GM23338 (cell line): ENCODE measurements at regions not wholly inside any gene's neighbourhood (a gene's known extent, or its start where the extent isn't known, plus 50 kb on each side); places are given as distances from the start of the nearest gene placed in this dataset.

Experiments used
- ATAC-seq: fragments of 200-7000 bp; cut with Tn5 transposase; 3 replicates; pipeline ENCODE4 v1.9.1; 2020
- DNase-seq: peaks from one replicate; pipeline ENCODE4 v3.0.0-alpha.2; 2015; ENCODE audit warnings: low spot score
- H2AFZ ChIP-seq: fragments of 200-600 bp; sonication (generic); 2 replicates; pipeline ENCODE4 v1.8.0; 2016; ENCODE audit warnings: antibody characterized with exemption, mild to moderate bottlenecking, moderate library complexity
- H3F3A ChIP-seq: fragments of 200-600 bp; sonication (generic); replicated peaks from 2 replicates; pipeline ENCODE4 v1.8.0; 2017; ENCODE audit warnings: antibody characterized with exemption, mixed run types, low read depth
- H3K27ac ChIP-seq: fragments of 200-600 bp; sonication (generic); 2 replicates; pipeline ENCODE4 v1.6.1; 2016; ENCODE audit warnings: low read depth
- H3K27me3 ChIP-seq: fragments of 200-600 bp; sonication (generic); 2 replicates; pipeline ENCODE4 v1.8.0; 2016; ENCODE audit warnings: mild to moderate bottlenecking, mixed run types, moderate library complexity; ENCODE audit not compliant: insufficient read depth
- H3K36me3 ChIP-seq: fragments of 200-600 bp; sonication (generic); 2 replicates; pipeline ENCODE4 v1.8.0; 2016; ENCODE audit warnings: mild to moderate bottlenecking; ENCODE audit not compliant: insufficient read depth
- H3K4me1 ChIP-seq: fragments of 200-600 bp; sonication (generic); 2 replicates; pipeline ENCODE4 v1.8.0; 2016; ENCODE audit warnings: mild to moderate bottlenecking, moderate library complexity; ENCODE audit not compliant: insufficient read depth
- H3K4me2 ChIP-seq: fragments of 200-600 bp; sonication (generic); 2 replicates; pipeline ENCODE4 v1.7.1; 2017; ENCODE audit warnings: mixed run types
- H3K4me3 ChIP-seq: fragments of 200-600 bp; sonication (generic); 2 replicates; pipeline ENCODE4 v1.6.1; 2016; ENCODE audit warnings: mixed run types
- H3K79me2 ChIP-seq: fragments of 200-600 bp; sonication (generic); replicated peaks from 2 replicates; pipeline ENCODE4 v1.8.0; 2017; ENCODE audit warnings: mild to moderate bottlenecking; ENCODE audit not compliant: insufficient read depth
- H3K9me2 ChIP-seq: fragments of 200-600 bp; sonication (generic); 2 replicates; pipeline ENCODE4 v1.8.0; 2017; ENCODE audit not compliant: insufficient read depth
- H4K20me1 ChIP-seq: fragments of 200-600 bp; sonication (generic); replicated peaks from 2 replicates; pipeline ENCODE4 v1.8.0; 2017; ENCODE audit warnings: mild to moderate bottlenecking; ENCODE audit not compliant: insufficient read depth
- H3K27ac Mint-ChIP-seq: 2 replicates; pipeline ENCODE4 v1.8.0; 2020; ENCODE audit warnings: inconsistent platforms, mild to moderate bottlenecking, moderate library complexity, mixed read lengths
- H3K27me3 Mint-ChIP-seq: 3 replicates; pipeline ENCODE4 v1.8.0; 2022; ENCODE audit warnings: low read depth, mild to moderate bottlenecking, moderate library complexity, mixed read lengths, inconsistent platforms; ENCODE audit not compliant: insufficient read depth, poor library complexity
- H3K36me3 Mint-ChIP-seq: 3 replicates; pipeline ENCODE4 v1.8.0; 2021; ENCODE audit warnings: low read depth, mild to moderate bottlenecking, inconsistent platforms, moderate library complexity, mixed read lengths
- H3K4me1 Mint-ChIP-seq: 3 replicates; pipeline ENCODE4 v1.8.0; 2020; ENCODE audit warnings: mild to moderate bottlenecking, inconsistent platforms, mixed read lengths
- H3K4me3 Mint-ChIP-seq: 3 replicates; pipeline ENCODE4 v1.8.0; 2021; ENCODE audit warnings: moderate library complexity, mild to moderate bottlenecking, inconsistent platforms, mixed read lengths
- H3K9me3 Mint-ChIP-seq: 3 replicates; pipeline ENCODE4 v1.8.0; 2020; ENCODE audit warnings: moderate library complexity, mild to moderate bottlenecking, inconsistent platforms, mixed read lengths
- CREB1 ChIP-seq: fragments of 250-450 bp; sonication (Bioruptor Pico); IDR thresholded peaks from 2 replicates; pipeline ENCODE4 v1.5.0; 2020; ENCODE audit warnings: low read depth, mild to moderate bottlenecking, moderate library complexity
- ETS1 ChIP-seq: IDR thresholded peaks from 2 replicates; pipeline ENCODE4 v1.6.1; 2016; ENCODE audit warnings: antibody characterized with exemption
- EZH2phosphoT487 ChIP-seq: fragments of 200-600 bp; sonication (generic); IDR thresholded peaks from one replicate; pipeline ENCODE4 v1.8.1; 2018; ENCODE audit warnings: antibody characterized with exemption; ENCODE audit not compliant: unreplicated experiment
- JUNB ChIP-seq: IDR thresholded peaks from one replicate; pipeline ENCODE4 v1.6.1; 2016; ENCODE audit warnings: antibody characterized with exemption; ENCODE audit not compliant: unreplicated experiment
- NANOG ChIP-seq: IDR thresholded peaks from 2 replicates; pipeline ENCODE4 v1.6.1; 2016; ENCODE audit warnings: antibody characterized with exemption, borderline replicate concordance
- POLR2AphosphoS5 ChIP-seq: IDR thresholded peaks from 2 replicates; pipeline ENCODE4 v1.6.1; 2016; ENCODE audit warnings: antibody characterized with exemption, low read depth
- REST ChIP-seq: IDR thresholded peaks from one replicate; pipeline ENCODE4 v1.6.1; 2018; ENCODE audit warnings: antibody characterized with exemption; ENCODE audit not compliant: unreplicated experiment
- STAT1 ChIP-seq: IDR thresholded peaks from one replicate; pipeline ENCODE4 v1.6.1; 2016; ENCODE audit warnings: antibody characterized with exemption; ENCODE audit not compliant: unreplicated experiment
- ZNF114 ChIP-seq: fragments of 250-450 bp; sonication (Bioruptor Pico); IDR thresholded peaks from 2 replicates; pipeline ENCODE4 v1.5.0; 2020; ENCODE audit warnings: mild to moderate bottlenecking, moderate library complexity
- ZNF331 ChIP-seq: fragments of 250-450 bp; sonication (Bioruptor Pico); IDR thresholded peaks from 2 replicates; pipeline ENCODE4 v1.5.0; 2020; ENCODE audit warnings: low read depth, mild to moderate bottlenecking, moderate library complexity
- ZNF462 ChIP-seq: fragments of 250-450 bp; sonication (Bioruptor Pico); IDR thresholded peaks from 2 replicates; pipeline ENCODE4 v1.5.0; 2020; ENCODE audit warnings: mild to moderate bottlenecking, moderate library complexity

- TF ChIP-seq ZNF462 (CRISPR knock-in tag) (no peak), ZNF331 (CRISPR knock-in tag) (no peak), ZNF114 (CRISPR knock-in tag) (no peak), REST (no peak), CREB1 (CRISPR knock-in tag) (no peak), JUNB (no peak)
Observed at GRCh38 chr1:106120789-106121188, 935.7 kb upstream of the PRMT6 start (continued).

- no peak for ATAC-seq
- Histone ChIP-seq H4K20me1 (no peaks in the 10 kb centered on the region), H3K4me3 (no peak overlapping the region), H2AFZ (no peak overlapping the region), H3K27ac (no peak overlapping the region), H3K36me3 (peaks cover 17% of the 10 kb centered on the region; the same call in 1 of the 2 replicates), H3F3A (no peaks in the 10 kb centered on the region), H3K9me2 (no peaks in the 10 kb centered on the region), H3K79me2 (no peaks in the 10 kb centered on the region), H3K27me3 (no peaks in the 10 kb centered on the region), H3K4me1 (no peaks in the 10 kb centered on the region), H3K4me2 (no peak overlapping the region)
- H3K4me1 Mint-ChIP-seq, result no peaks in the 10 kb centered on the region
- no peak overlapping the region for H3K4me3 Mint-ChIP-seq
- TF ChIP-seq ZNF331 (CRISPR knock-in tag) (no peak), ETS1 (no peak), REST (no peak), CREB1 (CRISPR knock-in tag) (no peak), ZNF114 (CRISPR knock-in tag) (no peak), NANOG (no peak), POLR2AphosphoS5 (no peak), EZH2phosphoT487 (no peak), JUNB (no peak), STAT1 (no peak)
- peaks cover 13% of the 10 kb centered on the region; the same call in 2 of the 3 replicates for H3K36me3 Mint-ChIP-seq
- peaks cover 42% of the 10 kb centered on the region for H3K9me3 Mint-ChIP-seq
- DNase-seq, result no peak
- H3K27me3 Mint-ChIP-seq, result no peaks in the 10 kb centered on the region
- H3K27ac Mint-ChIP-seq, result no peak overlapping the region
Observed at GRCh38 chr1:106121728-106122127, 934.7 kb upstream of the PRMT6 start.
